ENCODE measurements at regions not wholly inside any gene's neighbourhood (a gene's known extent, or its start where the extent isn't known, plus 50 kb on each side); places are given as distances from the start of the nearest gene placed in this dataset.
A peak's percentile ranks its signal among the peaks of the same experiment; 100 is the strongest.

- no peak for TF ChIP-seq EGR1 (IDR thresholded peaks at IDR 0.05)
- TF ChIP-seq ZBTB7A (IDR thresholded peaks at IDR 0.05; ENCODE audit: low read depth): no peak
- TF ChIP-seq CREB1 (IDR thresholded peaks at IDR 0.05; ENCODE audit: low read depth): no peak
- TF ChIP-seq TEAD4 (IDR thresholded peaks at IDR 0.05): no peak
- TF ChIP-seq CEBPB (IDR thresholded peaks at IDR 0.05): no peak
- TF ChIP-seq USF1 (IDR thresholded peaks at IDR 0.05): no peak
- TF ChIP-seq TAF1 (IDR thresholded peaks at IDR 0.05; ENCODE audit: low read depth): no peak
- no peak for TF ChIP-seq YY1 (IDR thresholded peaks at IDR 0.05; ENCODE audit: low read depth)
Measured at GRCh38 chr6:150548330-150548729, 51.4 kb upstream of the PLEKHG1 start.

- TF ChIP-seq MAX (IDR thresholded peaks at IDR 0.05) (no peak), NFIC (IDR thresholded peaks at IDR 0.05) (no peak), TCF12 (IDR thresholded peaks at IDR 0.05; ENCODE audit: low read depth) (no peak), YY1 (IDR thresholded peaks at IDR 0.05; ENCODE audit: low read depth) (no peak), CEBPB (IDR thresholded peaks at IDR 0.05) (no peak), REST (IDR thresholded peaks at IDR 0.05; ENCODE audit: low read depth) (no peak), EGR1 (IDR thresholded peaks at IDR 0.05) (no peak), USF1 (IDR thresholded peaks at IDR 0.05) (no peak), CREB1 (IDR thresholded peaks at IDR 0.05; ENCODE audit: low read depth) (no peak), TEAD4 (IDR thresholded peaks at IDR 0.05) (no peak), FOXM1 (IDR thresholded peaks at IDR 0.05; ENCODE audit: borderline replicate concordance, low read depth) (no peak), EP300 (IDR thresholded peaks at IDR 0.05; ENCODE audit: borderline replicate concordance) (no peak), ZBTB7A (IDR thresholded peaks at IDR 0.05; ENCODE audit: low read depth) (no peak), RAD21 (IDR thresholded peaks at IDR 0.05; ENCODE audit: low read depth) (no peak), TAF1 (IDR thresholded peaks at IDR 0.05; ENCODE audit: low read depth) (no peak)
Measured at GRCh38 chr6:150549007-150549406, 50.7 kb upstream of the PLEKHG1 start.

GRCh38 chr6:150549674-150550101 is 50.0 kb upstream of the PLEKHG1 start:
- TF ChIP-seq USF1 (IDR thresholded peaks at IDR 0.05): no peak
- no peak for TF ChIP-seq TCF12 (IDR thresholded peaks at IDR 0.05; ENCODE audit: low read depth)
- TF ChIP-seq MAX (IDR thresholded peaks at IDR 0.05): no peak
- 0 out of 2 replicates have a peak, but pooled peaks have one; percentile 25 for TF ChIP-seq TEAD4 (IDR thresholded peaks at IDR 0.05)
- TF ChIP-seq EGR1 (IDR thresholded peaks at IDR 0.05): no peak
